ENCODE measurements at regions not wholly inside any gene's neighbourhood (a gene's known extent, or its start where the extent isn't known, plus 50 kb on each side); places are given as distances from the start of the nearest gene placed in this dataset.
A peak's percentile ranks its signal among the peaks of the same experiment; 100 is the strongest.

GRCh38 chr1:229035748-229036082, 235.2 kb upstream of the RAB4A start:
- H3K36me3 ChIP-seq (replicated peaks in 1 of 2), result no peaks in the 10 kb centered on the region
- no peak overlapping the region for H3K4me3 ChIP-seq
- no peaks in the 10 kb centered on the region for H3K9me3 ChIP-seq (replicated peaks in 1 of 3)
- intact Hi-C loops (cut with DNase I), result no loop called here
- no peak for DNase-seq
- TF ChIP-seq POLR2A (IDR thresholded peaks at IDR 0.05), result no peak
- no peak for TF ChIP-seq CTCF (IDR thresholded peaks at IDR 0.05)
- H3K27me3 ChIP-seq, result no peaks in the 10 kb centered on the region
- no peak overlapping the region for H3K27ac ChIP-seq
- 70 to 78% (median 74%) methylated on average over 2 of the region's 2 CpGs for WGBS, 4 donors
- peaks cover 3 to 11% of the 10 kb centered on the region in 2 donors for H3K4me1 ChIP-seq (replicated peaks in 1 of 2)

DNA sequence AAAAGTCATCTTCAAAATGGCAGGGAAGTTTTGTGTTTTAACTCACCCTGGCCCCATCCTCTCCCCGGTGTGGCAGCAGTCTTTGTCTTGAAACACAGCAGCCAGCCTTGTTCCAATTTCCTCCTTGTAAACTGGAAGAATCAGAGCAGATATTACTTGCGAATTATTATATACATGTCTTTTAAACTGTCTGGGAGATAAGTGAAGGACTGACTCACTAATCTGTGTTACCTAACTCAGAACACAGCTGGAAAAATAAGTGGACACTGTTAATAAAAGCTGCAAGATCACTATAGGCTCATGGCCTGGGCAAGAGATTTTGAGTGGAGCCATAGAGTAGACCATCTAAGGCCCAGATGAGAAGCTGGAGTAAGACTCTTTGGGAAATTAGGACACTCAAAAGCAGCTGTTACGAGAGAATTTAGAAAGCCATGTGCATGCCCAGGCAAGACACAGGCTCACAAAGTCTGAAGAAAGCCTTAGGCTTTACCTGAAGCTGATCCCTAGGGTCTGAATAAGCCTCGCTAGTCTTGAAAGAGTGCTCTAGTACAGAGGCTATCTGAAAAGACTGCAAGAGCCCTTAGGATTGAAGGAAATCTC, 233.0 kb upstream of the RAB4A start:
- intact Hi-C loops (cut with DNase I), result no loop called here
- Histone ChIP-seq H3K4me1 (replicated peaks in 1 of 2) (peaks cover 1 to 3% of the 10 kb centered on the region in 2 donors), H3K9me3 (replicated peaks in 1 of 3) (no peaks in the 10 kb centered on the region), H3K27ac (no peak overlapping the region), H3K4me3 (no peak overlapping the region), H3K27me3 (no peaks in the 10 kb centered on the region), H3K36me3 (replicated peaks in 1 of 2) (no peaks in the 10 kb centered on the region)
- no peak for DNase-seq
- no peak for TF ChIP-seq CTCF (IDR thresholded peaks at IDR 0.05)
- 92 to 100% (median 95%) methylated on average over 4 of the region's 4 CpGs for WGBS, 4 donors

- no peak for DNase-seq
- Histone ChIP-seq H3K27me3 (no peaks in the 10 kb centered on the region), H3K4me1 (replicated peaks in 1 of 2) (no peaks in the 10 kb centered on the region), H3K4me3 (no peak overlapping the region), H3K36me3 (replicated peaks in 1 of 2) (no peaks in the 10 kb centered on the region), H3K27ac (no peak overlapping the region), H3K9me3 (replicated peaks in 1 of 3) (no peaks in the 10 kb centered on the region)
- TF ChIP-seq POLR2A (IDR thresholded peaks at IDR 0.05) (no peak), CTCF (IDR thresholded peaks at IDR 0.05) (no peak)
- whole genome bisulfite sequencing, 4 donors, result 90 to 93% (median 92%) methylated on average over 6 of the region's 6 CpGs
- intact Hi-C loops (cut with DNase I), result no loop called here
Measured at GRCh38 chr1:229040630-229041358, 230.1 kb upstream of the RAB4A start.

DNA sequence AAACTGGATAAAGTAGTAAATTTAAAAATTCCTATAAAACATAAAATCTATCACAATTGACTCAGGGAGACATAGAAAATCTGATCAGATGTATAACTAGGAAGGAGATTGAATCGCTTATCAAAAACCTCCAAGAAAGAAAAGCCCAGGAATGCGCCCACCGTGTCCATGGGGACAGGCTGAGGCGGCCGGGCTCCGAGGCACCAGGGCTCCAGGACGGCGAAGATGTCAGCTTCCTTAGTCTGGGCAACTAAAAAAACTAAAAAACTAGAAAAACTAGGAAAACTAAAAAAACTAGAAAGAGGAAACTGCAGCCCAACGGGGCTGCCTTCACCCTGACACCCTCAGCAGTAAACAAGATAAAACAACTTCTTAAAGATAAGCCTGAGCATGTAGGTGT, 229.0 kb upstream of the RAB4A start:
- DNase-seq, result peak in 1 of 7 donors; percentile 15
- Histone ChIP-seq H3K4me1 (replicated peaks in 1 of 2) (no peaks in the 10 kb centered on the region), H3K36me3 (replicated peaks in 1 of 2) (no peaks in the 10 kb centered on the region), H3K9me3 (replicated peaks in 1 of 3) (no peaks in the 10 kb centered on the region), H3K4me3 (no peak overlapping the region), H3K27me3 (no peaks in the 10 kb centered on the region), H3K27ac (no peak overlapping the region)
- WGBS, 4 donors, result 85 to 89% (median 86%) methylated on average over 9 of the region's 9 CpGs
- no peak for TF ChIP-seq POLR2A (IDR thresholded peaks at IDR 0.05)
- intact Hi-C loops (cut with DNase I), result no loop called here

GRCh38 chr1:229042482-229042881, 228.4 kb upstream of the RAB4A start:
- H3K27me3 ChIP-seq, result no peaks in the 10 kb centered on the region
- no peaks in the 10 kb centered on the region for H3K4me1 ChIP-seq (replicated peaks in 1 of 2)
- no peaks in the 10 kb centered on the region for H3K36me3 ChIP-seq (replicated peaks in 1 of 2)
- peak in 1 of 7 donors; percentile 7 for DNase-seq
- WGBS, 4 donors, result 64 to 79% (median 70%) methylated on average over 4 of the region's 4 CpGs
- no peak overlapping the region for H3K4me3 ChIP-seq
- intact Hi-C loops (cut with DNase I), result no loop called here
- TF ChIP-seq POLR2A (IDR thresholded peaks at IDR 0.05) (no peak), CTCF (IDR thresholded peaks at IDR 0.05) (no peak)
- H3K27ac ChIP-seq, result no peak overlapping the region
- H3K9me3 ChIP-seq (replicated peaks in 1 of 3), result no peaks in the 10 kb centered on the region
